Spinal cord (tissue), 9 donors: ENCODE measurements at regions not wholly inside any gene's neighbourhood (a gene's known extent, or its start where the extent isn't known, plus 50 kb on each side); places are given as distances from the start of the nearest gene placed in this dataset.
A peak's percentile ranks its signal among the peaks of the same experiment; 100 is the strongest.

Experiments used
- DNase-seq, 6 donors: peaks; one replicate each; pipeline versions ENCODE4 v3.0.0 to v3.0.0-alpha.2; 2013 to 2015; ENCODE audit warnings: low spot score in 6 of 6, low read depth in 4 of 6
- H3K27ac ChIP-seq: one replicate; pipeline ENCODE4 v1.5.1; 2013; ENCODE audit warnings: low read depth, low read length, control low read depth
- H3K27me3 ChIP-seq: one replicate; pipeline ENCODE4 v1.6.1; 2013; ENCODE audit warnings: low read length; ENCODE audit not compliant: control insufficient read depth, insufficient read depth
- H3K36me3 ChIP-seq: one replicate; pipeline ENCODE4 v1.6.1; 2013; ENCODE audit warnings: low read length; ENCODE audit not compliant: control insufficient read depth, insufficient read depth
- H3K4me1 ChIP-seq: one replicate; pipeline ENCODE4 v1.6.1; 2013; ENCODE audit warnings: low read length; ENCODE audit not compliant: control insufficient read depth, insufficient read depth
- H3K4me3 ChIP-seq: one replicate; pipeline ENCODE4 v1.5.1; 2013; ENCODE audit warnings: low read depth, low read length, control low read depth
- H3K9me3 ChIP-seq: one replicate; pipeline ENCODE4 v1.6.1; 2013; ENCODE audit warnings: low read length; ENCODE audit not compliant: control insufficient read depth, insufficient read depth
- WGBS: methylation state at CpG from one replicate; pipeline ENCODE4 v1.1.5; 2013; ENCODE audit warnings: missing lambda C conversion rate; ENCODE audit not compliant: insufficient coverage; 5-methylcytosine and 5-hydroxymethylcytosine counted together
- donor health status: healthy.

DNA sequence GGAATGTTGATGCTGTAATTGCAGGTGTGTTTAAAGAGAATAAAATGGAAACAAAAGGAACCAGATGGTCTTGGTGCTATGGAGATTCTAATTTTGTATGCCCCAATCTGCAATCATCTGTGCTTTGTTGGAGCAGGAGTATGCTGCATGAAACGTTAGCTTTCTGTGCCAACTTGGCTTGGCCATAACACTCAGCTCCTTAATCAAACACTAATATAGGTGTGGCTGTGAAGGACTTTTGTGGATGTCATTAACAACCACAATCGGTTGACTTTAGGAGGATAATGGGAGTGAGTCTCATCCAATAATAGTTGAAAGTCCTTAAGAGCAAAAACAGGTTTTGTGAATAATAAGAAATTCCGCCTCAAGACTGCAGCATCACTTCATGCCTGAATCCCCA is 399.2 kb downstream of the NLGN4X start:
- Histone ChIP-seq H3K9me3 (no peaks in the 10 kb centered on the region), H3K27ac (no peak overlapping the region), H3K4me3 (no peak overlapping the region), H3K36me3 (no peaks in the 10 kb centered on the region), H3K4me1 (no peaks in the 10 kb centered on the region), H3K27me3 (no peaks in the 10 kb centered on the region)
- no peak for DNase-seq
- WGBS: 100% methylated on average over 1 of the region's 3 CpGs

DNA sequence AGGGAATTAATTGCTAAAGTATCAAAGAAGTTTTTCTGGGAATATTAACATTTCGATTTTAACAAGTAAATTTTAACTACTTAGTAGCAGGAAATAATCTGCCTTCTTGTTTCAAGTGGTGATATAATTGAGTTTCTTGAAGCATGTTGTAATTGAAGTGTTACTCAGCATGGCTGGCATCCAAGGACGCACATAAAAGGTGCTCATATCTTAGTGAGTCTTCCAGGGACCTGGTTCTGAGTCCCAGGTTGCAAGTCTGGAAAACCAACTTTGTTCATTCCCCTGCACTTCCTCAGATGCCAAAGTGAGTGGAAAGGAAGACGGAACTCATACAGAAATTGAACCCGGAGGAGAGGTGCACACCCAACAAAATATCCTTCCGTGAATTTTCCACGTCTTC is 399.6 kb downstream of the NLGN4X start:
- Histone ChIP-seq H3K36me3 (no peaks in the 10 kb centered on the region), H3K4me1 (no peaks in the 10 kb centered on the region), H3K4me3 (no peak overlapping the region), H3K27me3 (no peaks in the 10 kb centered on the region), H3K9me3 (no peaks in the 10 kb centered on the region), H3K27ac (no peak overlapping the region)
- no peak for DNase-seq
- WGBS: no CpG with 5 or more reads among the region's 6 CpGs

DNA sequence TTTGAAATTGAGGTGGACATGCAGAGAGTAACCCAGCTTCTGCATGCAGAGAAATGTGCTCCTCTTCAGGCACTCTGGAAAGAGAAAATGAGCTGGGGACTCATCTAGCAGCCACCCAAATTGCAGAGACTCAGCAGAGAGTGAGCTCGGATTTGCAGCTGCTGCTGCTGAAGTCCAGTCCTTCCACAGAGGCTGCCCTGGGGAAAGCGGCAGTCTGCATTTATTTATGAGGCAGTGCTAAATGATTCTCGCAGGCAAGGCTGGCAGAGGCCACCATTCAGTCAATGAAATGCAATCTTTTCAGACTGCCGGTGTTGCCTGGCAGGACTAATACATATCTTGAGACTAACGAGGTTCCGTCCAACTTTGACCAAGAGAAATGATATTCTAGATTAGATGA is 404.8 kb downstream of the NLGN4X start:
- Histone ChIP-seq H3K9me3 (no peaks in the 10 kb centered on the region), H3K4me1 (peaks cover 2% of the 10 kb centered on the region), H3K27me3 (no peaks in the 10 kb centered on the region), H3K36me3 (no peaks in the 10 kb centered on the region), H3K4me3 (no peak overlapping the region), H3K27ac (no peak overlapping the region)
- peak in 3 of 6 donors; percentile 6 to 63 (median 33) for DNase-seq
- 12% methylated on average over 4 of the region's 6 CpGs for whole genome bisulfite sequencing

DNA sequence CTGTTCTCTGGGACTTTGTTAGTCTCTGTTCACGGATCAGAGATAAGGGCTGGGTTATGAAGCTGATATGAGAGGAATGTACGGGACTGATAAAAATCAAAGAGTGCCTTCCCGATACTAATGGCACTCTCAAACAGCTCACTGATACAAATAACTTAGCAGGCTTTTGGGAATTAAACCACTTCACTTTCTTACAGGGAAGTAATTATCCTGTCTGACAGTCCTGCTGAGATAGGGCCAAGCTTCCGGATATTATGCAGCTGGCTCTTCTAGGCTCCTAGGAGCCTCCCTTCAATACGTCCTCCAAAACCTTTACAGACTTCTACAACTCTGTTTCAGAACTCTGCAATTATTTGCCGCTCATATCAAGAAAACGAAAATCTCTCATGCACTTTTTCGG is 418.0 kb downstream of the NLGN4X start:
- WGBS: 43% methylated on average over 1 of the region's 8 CpGs

DNA sequence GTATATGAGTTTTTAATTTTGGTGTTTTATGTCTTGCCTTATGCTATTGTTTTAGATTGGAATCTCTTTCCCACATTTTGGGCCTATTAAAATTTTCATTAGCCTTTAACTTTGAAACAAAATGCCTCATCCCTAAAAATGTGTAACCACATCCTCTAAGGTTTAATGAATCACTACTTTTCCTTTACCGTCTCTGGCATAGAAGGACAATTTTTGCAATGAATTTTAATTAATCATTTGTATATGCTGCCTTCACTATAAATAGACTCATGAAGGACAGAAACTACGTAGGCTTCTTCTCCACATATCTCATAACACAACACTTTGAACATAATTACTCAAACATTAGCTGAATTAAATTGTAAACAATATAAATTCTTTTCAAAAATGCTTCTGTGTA is 421.5 kb downstream of the NLGN4X start:
- Histone ChIP-seq H3K27me3 (no peaks in the 10 kb centered on the region), H3K36me3 (no peaks in the 10 kb centered on the region), H3K4me1 (no peaks in the 10 kb centered on the region), H3K4me3 (no peak overlapping the region), H3K27ac (no peak overlapping the region), H3K9me3 (no peaks in the 10 kb centered on the region)
- DNase-seq: no peak
- WGBS: no CpG with 5 or more reads among the region's 2 CpGs

More for the DNA sequence above, 418.0 kb downstream of the NLGN4X start:
- Histone ChIP-seq H3K4me1 (no peaks in the 10 kb centered on the region), H3K27me3 (no peaks in the 10 kb centered on the region), H3K9me3 (no peaks in the 10 kb centered on the region), H3K4me3 (no peak overlapping the region), H3K27ac (no peak overlapping the region), H3K36me3 (no peaks in the 10 kb centered on the region)
- no peak for DNase-seq

DNA sequence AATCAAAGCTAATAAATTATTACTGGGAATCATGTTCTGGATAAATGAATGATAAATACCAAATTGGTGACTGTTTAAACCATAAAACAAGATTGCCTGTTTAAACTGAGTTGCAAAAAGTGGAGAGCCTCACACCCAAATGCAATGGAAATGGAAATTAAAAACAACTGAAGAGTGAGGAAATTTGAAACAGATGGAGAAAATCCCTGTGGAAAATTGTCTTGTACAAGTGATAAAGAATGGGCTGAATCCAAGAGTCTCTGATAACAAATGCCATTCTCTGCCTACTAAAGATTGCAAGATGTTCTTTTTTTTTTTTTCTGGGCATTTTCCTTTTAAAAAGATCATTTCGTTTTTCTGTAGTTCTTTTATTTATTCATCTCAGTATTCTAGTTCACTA is 426.3 kb downstream of the NLGN4X start:
- DNase-seq: peak in 1 of 6 donors; percentile 41
- no CpG with 5 or more reads among the region's 1 CpG for WGBS
- Histone ChIP-seq H3K9me3 (no peaks in the 10 kb centered on the region), H3K4me3 (no peak overlapping the region), H3K27ac (no peak overlapping the region), H3K36me3 (no peaks in the 10 kb centered on the region), H3K27me3 (no peaks in the 10 kb centered on the region), H3K4me1 (no peaks in the 10 kb centered on the region)

DNA sequence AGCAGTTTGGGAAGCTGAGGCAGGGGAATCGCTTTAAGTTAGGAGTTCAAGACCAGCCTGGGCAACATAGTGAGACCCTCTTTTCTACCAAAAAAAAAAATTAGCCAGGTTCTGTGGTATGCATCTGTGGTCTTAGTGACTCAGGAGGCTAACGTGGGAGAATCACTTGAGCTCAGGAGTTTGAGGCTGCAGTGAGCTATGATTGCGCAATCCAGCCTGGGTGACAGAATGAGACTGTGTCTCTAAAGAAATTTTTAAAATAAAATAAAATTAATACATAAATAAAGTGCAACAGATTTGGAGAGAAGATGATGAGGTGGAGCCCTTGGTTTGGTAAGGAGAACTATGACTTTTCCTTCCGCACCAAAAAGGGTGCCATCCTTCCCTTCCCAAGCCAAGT is 436.9 kb downstream of the NLGN4X start:
- Histone ChIP-seq H3K27me3 (no peaks in the 10 kb centered on the region), H3K4me1 (no peaks in the 10 kb centered on the region), H3K36me3 (no peaks in the 10 kb centered on the region), H3K4me3 (no peak overlapping the region), H3K9me3 (no peaks in the 10 kb centered on the region), H3K27ac (no peak overlapping the region)
- no peak for DNase-seq
- WGBS: 92% methylated on average over 2 of the region's 4 CpGs

DNA sequence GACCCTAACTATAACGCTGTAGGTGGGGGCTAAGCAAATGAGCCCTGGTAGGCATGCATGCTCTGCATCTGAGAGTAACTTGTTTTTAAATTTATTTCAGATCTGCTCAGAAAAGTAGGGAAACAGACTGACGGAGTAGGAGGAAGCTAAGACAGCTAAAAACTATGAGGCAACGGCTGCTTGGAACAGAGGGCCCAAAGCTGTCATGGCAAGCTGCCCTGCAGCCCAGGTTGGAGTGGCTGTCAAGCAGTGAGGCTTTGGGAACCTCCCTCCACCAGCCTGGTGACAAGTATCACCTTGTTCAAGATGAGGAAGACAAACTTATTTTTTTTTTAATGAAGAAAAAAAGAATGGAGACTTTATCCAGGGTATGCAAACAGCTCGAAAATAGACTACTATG is 439.8 kb downstream of the NLGN4X start:
- 94% methylated on average over 3 of the region's 4 CpGs for WGBS
- no peaks in the 10 kb centered on the region for H3K4me1 ChIP-seq
- H3K27ac ChIP-seq: no peak overlapping the region
- H3K36me3 ChIP-seq: no peaks in the 10 kb centered on the region
- no peak overlapping the region for H3K4me3 ChIP-seq
- DNase-seq: peak in 1 of 6 donors; percentile 26
- H3K27me3 ChIP-seq: no peaks in the 10 kb centered on the region
- no peaks in the 10 kb centered on the region for H3K9me3 ChIP-seq

DNA sequence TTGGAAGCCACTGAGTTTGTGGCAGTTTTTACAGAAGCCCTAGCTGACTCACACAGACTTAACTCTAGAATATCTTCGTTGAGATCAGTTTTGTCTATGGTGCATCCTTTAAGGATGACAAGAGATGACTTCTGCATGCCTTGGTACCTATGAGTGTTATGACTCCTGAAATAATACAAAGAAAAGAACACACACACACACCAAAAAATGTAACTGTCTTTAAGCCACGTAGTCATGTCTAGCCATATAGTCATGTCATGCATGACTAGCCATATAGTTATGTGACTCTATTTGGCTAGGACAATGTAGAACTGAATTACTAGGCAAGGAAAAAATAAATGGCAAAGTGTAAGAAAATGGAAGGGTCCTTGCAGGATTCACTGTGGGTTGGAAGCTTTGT is 447.8 kb downstream of the NLGN4X start:
- no peak overlapping the region for H3K4me3 ChIP-seq
- no peaks in the 10 kb centered on the region for H3K4me1 ChIP-seq
- WGBS: no CpG with 5 or more reads among the region's 2 CpGs
- H3K36me3 ChIP-seq: no peaks in the 10 kb centered on the region
- H3K27me3 ChIP-seq: no peaks in the 10 kb centered on the region
- H3K27ac ChIP-seq: no peak overlapping the region
- DNase-seq: no peak
- no peaks in the 10 kb centered on the region for H3K9me3 ChIP-seq

DNA sequence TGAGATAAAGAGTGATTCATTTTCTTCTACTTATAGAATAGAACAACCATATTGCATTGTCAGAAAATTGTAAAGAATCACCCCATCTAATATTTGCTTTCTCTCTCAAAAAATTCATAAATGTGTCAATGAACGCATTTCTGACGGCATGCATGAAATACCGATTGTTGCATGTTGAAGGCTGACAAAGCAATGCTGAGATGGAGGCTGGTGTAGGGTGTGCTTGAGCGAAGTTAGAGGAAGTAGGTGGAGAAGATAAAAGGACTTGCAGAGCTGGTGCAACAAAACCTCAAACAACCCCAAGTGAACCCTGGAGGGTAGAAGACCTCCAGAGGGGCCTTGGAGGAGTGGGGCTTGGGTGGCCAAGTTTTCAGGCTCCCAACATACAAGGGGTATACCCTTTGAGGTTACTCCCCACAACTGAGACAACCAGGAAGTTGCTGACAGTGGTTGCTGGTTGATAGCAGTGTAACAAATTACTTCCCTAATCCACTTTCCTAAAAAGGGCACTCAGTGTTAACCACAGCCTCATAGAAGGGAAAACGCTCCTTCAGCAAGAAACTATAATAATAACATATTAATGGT is 452.7 kb downstream of the NLGN4X start:
- no peak overlapping the region for H3K27ac ChIP-seq
- DNase-seq: no peak
- WGBS: 92% methylated on average over 2 of the region's 5 CpGs

More for the DNA sequence above, 452.7 kb downstream of the NLGN4X start:
- Histone ChIP-seq H3K4me1 (no peaks in the 10 kb centered on the region), H3K36me3 (no peaks in the 10 kb centered on the region), H3K27me3 (no peaks in the 10 kb centered on the region), H3K4me3 (no peak overlapping the region), H3K9me3 (no peaks in the 10 kb centered on the region)
